ENCODE measurements at regions not wholly inside any gene's neighbourhood (a gene's known extent, or its start where the extent isn't known, plus 50 kb on each side); places are given as distances from the start of the nearest gene placed in this dataset.

GRCh38 chr4:63787326-63787725 is 621.9 kb downstream of the TECRL start:
- no peak for FAIRE-seq
- POLR2A ChIA-PET: no interaction called here
- in situ Hi-C loops (cut with MboI) (no loop called here), intact Hi-C loops (cut with micrococcal nuclease; ENCODE audit: unreplicated experiment) (no loop called here)
- Histone ChIP-seq H3K9ac (ENCODE audit: control insufficient read depth, insufficient read depth, low read length) (no peak overlapping the region), H3K36me3 (ENCODE audit: control insufficient read depth in 2 of 2, insufficient read depth in 2 of 2, low read length in 1 of 2) (no peaks in the 10 kb centered on the region), H2AFZ (ENCODE audit: control insufficient read depth, low read depth, low read length) (no peak overlapping the region), H3K4me3 (no peak overlapping the region), H3K9me3 (replicated peaks; ENCODE audit: control insufficient read depth, insufficient read depth, low read length) (no peaks in the 10 kb centered on the region), H3K27me3 (replicated peaks in 1 of 2; ENCODE audit: control insufficient read depth in 2 of 2, insufficient read depth in 2 of 2, low read length in 1 of 2) (no peaks in the 10 kb centered on the region), H3K4me2 (ENCODE audit: control insufficient read depth, insufficient read depth) (no peak overlapping the region), H3K4me1 (ENCODE audit: control insufficient read depth, insufficient read depth, low read length) (no peaks in the 10 kb centered on the region), H4K20me1 (ENCODE audit: control insufficient read depth, insufficient read depth) (no peaks in the 10 kb centered on the region), H3K79me2 (ENCODE audit: control insufficient read depth, insufficient read depth, low read length) (no peaks in the 10 kb centered on the region), H3K27ac (ENCODE audit: control insufficient read depth, insufficient read depth) (no peak overlapping the region)
- no peak for ATAC-seq
- RAD21 ChIA-PET (ENCODE audit: unreplicated experiment): no interaction called here
- CTCF ChIA-PET: no interaction called here
- TF ChIP-seq ESRRA (IDR thresholded peaks at IDR 0.05; ENCODE audit: low read length) (no peak), HDGF (IDR thresholded peaks at IDR 0.05) (no peak), RFX5 (IDR thresholded peaks at IDR 0.05; ENCODE audit: low read depth, low read length) (no peak), TCF12 (IDR thresholded peaks at IDR 0.05; ENCODE audit: low read depth, low read length) (no peak), IRF5 (IDR thresholded peaks at IDR 0.05; ENCODE audit: borderline replicate concordance) (no peak), ZNF217 (IDR thresholded peaks at IDR 0.05) (no peak), POLR2A (IDR thresholded peaks at IDR 0.05; ENCODE audit: low read depth, low read length) (no peak), KDM1A (IDR thresholded peaks at IDR 0.05; ENCODE audit: borderline replicate concordance) (no peak), ASH2L (IDR thresholded peaks at IDR 0.05; ENCODE audit: borderline replicate concordance, low read depth) (no peak), SMAD5 (IDR thresholded peaks at IDR 0.05; ENCODE audit: low read depth) (no peak), ZNF622 (IDR thresholded peaks at IDR 0.05) (no peak), CEBPB (IDR thresholded peaks at IDR 0.05; ENCODE audit: borderline replicate concordance in 1 of 2, low read depth in 2 of 2, low read length in 2 of 2) (no peak), EED (IDR thresholded peaks at IDR 0.05; ENCODE audit: low read depth) (no peak), MTA3 (IDR thresholded peaks at IDR 0.05; ENCODE audit: borderline replicate concordance, low read length) (no peak), BRCA1 (IDR thresholded peaks at IDR 0.05; ENCODE audit: low read depth, low read length) (no peak), EZH2 (IDR thresholded peaks at IDR 0.05; ENCODE audit: borderline replicate concordance, control insufficient read depth, low read depth, low read length) (no peak), PBX3 (IDR thresholded peaks at IDR 0.05; ENCODE audit: insufficient replicate concordance, low read depth, low read length) (no peak)
- TF ChIP-seq, protein P1, sequence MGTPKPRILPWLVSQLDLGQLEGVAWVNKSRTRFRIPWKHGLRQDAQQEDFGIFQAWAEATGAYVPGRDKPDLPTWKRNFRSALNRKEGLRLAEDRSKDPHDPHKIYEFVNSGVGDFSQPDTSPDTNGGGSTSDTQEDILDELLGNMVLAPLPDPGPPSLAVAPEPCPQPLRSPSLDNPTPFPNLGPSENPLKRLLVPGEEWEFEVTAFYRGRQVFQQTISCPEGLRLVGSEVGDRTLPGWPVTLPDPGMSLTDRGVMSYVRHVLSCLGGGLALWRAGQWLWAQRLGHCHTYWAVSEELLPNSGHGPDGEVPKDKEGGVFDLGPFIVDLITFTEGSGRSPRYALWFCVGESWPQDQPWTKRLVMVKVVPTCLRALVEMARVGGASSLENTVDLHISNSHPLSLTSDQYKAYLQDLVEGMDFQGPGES (IDR thresholded peaks at IDR 0.05): no peak
- TF ChIP-seq, protein P2, sequence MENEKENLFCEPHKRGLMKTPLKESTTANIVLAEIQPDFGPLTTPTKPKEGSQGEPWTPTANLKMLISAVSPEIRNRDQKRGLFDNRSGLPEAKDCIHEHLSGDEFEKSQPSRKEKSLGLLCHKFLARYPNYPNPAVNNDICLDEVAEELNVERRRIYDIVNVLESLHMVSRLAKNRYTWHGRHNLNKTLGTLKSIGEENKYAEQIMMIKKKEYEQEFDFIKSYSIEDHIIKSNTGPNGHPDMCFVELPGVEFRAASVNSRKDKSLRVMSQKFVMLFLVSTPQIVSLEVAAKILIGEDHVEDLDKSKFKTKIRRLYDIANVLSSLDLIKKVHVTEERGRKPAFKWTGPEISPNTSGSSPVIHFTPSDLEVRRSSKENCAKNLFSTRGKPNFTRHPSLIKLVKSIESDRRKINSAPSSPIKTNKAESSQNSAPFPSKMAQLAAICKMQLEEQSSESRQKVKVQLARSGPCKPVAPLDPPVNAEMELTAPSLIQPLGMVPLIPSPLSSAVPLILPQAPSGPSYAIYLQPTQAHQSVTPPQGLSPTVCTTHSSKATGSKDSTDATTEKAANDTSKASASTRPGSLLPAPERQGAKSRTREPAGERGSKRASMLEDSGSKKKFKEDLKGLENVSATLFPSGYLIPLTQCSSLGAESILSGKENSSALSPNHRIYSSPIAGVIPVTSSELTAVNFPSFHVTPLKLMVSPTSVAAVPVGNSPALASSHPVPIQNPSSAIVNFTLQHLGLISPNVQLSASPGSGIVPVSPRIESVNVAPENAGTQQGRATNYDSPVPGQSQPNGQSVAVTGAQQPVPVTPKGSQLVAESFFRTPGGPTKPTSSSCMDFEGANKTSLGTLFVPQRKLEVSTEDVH (IDR thresholded peaks at IDR 0.05; ENCODE audit: low read depth, partially characterized antibody): no peak
- 0% methylated on average over 1 of the region's 1 CpG for WGBS (ENCODE audit: insufficient coverage, insufficient replicate concordance, low lambda C conversion rate, missing lambda C conversion rate)
- no TSS peak for BruUV-seq (replicated peaks)
- DNase-seq (ENCODE audit: low read depth, low spot score): no peak
- SMC1A ChIA-PET (ENCODE audit: uncharacterized antibody, unreplicated experiment): no interaction called here

Data from GM12878 (cell line).